ENCODE measurements at regions not wholly inside any gene's neighbourhood (a gene's known extent, or its start where the extent isn't known, plus 50 kb on each side); places are given as distances from the start of the nearest gene placed in this dataset.

DNA sequence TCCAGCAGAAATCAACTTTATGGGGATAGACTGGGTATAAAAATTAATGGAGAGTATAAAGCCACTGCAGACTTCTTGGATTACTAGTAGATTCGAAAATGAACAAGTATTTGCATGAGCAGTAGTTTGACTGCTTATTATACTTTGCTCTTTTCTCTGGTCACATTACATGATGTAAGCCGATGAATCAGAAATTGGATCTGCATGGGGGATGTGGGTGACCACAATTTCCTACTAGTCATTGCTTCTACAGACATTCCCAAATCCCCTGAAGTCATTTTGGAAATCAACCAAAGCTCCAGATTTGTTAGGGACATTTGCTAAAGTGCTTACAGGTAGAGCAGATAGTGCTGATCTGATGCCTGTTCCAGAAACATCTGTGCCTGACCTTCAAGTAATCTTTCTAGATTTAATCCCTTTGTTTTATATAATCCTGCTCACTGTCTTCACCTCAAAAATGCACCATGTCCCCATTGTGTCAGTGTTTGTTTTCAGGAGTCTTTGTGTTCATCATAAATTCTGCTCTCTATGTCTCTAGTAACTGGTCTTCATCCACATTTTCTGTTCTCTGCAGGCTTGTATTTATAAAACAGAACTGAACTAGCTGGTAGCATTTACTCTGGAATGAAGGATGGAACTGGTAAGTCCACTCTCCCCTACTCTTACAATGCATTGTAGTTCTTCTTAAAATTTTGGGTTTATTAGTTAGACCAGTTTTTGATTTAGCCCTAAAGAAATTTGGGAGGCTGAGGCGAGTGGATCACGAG, 201.5 kb upstream of the CSNK1A1L start:
- Mint-ChIP-seq H3K27ac (no peak overlapping the region), H3K27me3 (no peaks in the 10 kb centered on the region), H3K9me3 (ENCODE audit: low read depth) (no peaks in the 10 kb centered on the region), H3K4me1 (ENCODE audit: low read depth) (no peaks in the 10 kb centered on the region), H3K4me3 (ENCODE audit: low read depth) (no peak overlapping the region), H3K36me3 (ENCODE audit: insufficient read depth) (no peaks in the 10 kb centered on the region)
- TF ChIP-seq, protein P1, sequence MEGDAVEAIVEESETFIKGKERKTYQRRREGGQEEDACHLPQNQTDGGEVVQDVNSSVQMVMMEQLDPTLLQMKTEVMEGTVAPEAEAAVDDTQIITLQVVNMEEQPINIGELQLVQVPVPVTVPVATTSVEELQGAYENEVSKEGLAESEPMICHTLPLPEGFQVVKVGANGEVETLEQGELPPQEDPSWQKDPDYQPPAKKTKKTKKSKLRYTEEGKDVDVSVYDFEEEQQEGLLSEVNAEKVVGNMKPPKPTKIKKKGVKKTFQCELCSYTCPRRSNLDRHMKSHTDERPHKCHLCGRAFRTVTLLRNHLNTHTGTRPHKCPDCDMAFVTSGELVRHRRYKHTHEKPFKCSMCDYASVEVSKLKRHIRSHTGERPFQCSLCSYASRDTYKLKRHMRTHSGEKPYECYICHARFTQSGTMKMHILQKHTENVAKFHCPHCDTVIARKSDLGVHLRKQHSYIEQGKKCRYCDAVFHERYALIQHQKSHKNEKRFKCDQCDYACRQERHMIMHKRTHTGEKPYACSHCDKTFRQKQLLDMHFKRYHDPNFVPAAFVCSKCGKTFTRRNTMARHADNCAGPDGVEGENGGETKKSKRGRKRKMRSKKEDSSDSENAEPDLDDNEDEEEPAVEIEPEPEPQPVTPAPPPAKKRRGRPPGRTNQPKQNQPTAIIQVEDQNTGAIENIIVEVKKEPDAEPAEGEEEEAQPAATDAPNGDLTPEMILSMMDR (IDR thresholded peaks at IDR 0.05; ENCODE audit: unreplicated experiment): no peak
- DNase-seq (ENCODE audit: low spot score, unreplicated experiment): no peak

DNA sequence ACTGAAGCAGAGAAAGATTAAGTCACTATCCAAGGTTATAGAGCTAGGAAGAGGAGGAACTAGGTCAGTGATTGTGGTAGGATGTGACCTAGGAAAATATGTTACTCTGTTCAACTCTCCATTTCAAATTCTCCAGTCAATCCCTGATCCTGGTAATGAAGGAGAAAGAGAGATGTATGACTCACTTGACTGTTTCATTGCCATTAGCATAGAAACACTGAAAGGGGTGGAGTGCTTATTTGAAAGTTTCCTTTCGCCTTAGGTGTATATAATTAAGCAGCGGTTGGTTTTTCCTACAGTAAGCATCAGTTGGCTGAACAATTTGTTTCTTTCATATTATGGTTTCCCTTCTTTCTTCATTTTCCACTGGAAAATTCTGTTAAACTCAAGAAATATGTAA, 198.1 kb upstream of the CSNK1A1L start:
- no peaks in the 10 kb centered on the region for H3K36me3 Mint-ChIP-seq (ENCODE audit: insufficient read depth)

DNA sequence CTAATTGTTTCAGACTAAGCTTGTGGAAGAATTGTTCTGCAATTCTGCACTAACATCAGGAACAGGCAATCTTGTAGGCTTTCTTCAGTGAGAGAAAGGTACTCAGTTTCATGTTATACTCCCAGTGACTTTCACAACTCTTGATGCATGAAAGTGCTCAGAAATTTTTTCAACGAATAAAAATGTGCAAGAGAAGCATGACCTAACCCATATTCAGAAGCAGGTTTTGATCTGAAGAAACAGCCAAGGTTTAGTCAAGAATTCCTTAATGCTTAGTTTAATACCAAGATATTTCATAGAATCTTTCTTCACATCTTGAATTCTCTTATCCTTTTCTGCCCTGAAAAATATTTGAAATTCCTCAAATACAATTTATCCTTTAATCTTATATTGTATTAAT, 197.2 kb upstream of the CSNK1A1L start:
- H3K9me3 Mint-ChIP-seq (ENCODE audit: low read depth): no peaks in the 10 kb centered on the region
- H3K36me3 Mint-ChIP-seq (ENCODE audit: insufficient read depth): no peaks in the 10 kb centered on the region
- H3K27me3 Mint-ChIP-seq: no peaks in the 10 kb centered on the region
- H3K4me3 Mint-ChIP-seq (ENCODE audit: low read depth): no peak overlapping the region
- H3K4me1 Mint-ChIP-seq (ENCODE audit: low read depth): no peaks in the 10 kb centered on the region
- H3K27ac Mint-ChIP-seq: no peak overlapping the region
- no peak for DNase-seq (ENCODE audit: low spot score, unreplicated experiment)
- TF ChIP-seq, protein P1 (IDR thresholded peaks at IDR 0.05; ENCODE audit: unreplicated experiment): no peak

More for the DNA sequence above, 198.1 kb upstream of the CSNK1A1L start:
- no peaks in the 10 kb centered on the region for H3K4me1 Mint-ChIP-seq (ENCODE audit: low read depth)
- H3K9me3 Mint-ChIP-seq (ENCODE audit: low read depth): no peaks in the 10 kb centered on the region
- H3K27me3 Mint-ChIP-seq: no peaks in the 10 kb centered on the region
- no peak overlapping the region for H3K27ac Mint-ChIP-seq
- H3K4me3 Mint-ChIP-seq (ENCODE audit: low read depth): no peak overlapping the region
- TF ChIP-seq, protein P1 (IDR thresholded peaks at IDR 0.05; ENCODE audit: unreplicated experiment): no peak
- DNase-seq (ENCODE audit: low spot score, unreplicated experiment): no peak

DNA sequence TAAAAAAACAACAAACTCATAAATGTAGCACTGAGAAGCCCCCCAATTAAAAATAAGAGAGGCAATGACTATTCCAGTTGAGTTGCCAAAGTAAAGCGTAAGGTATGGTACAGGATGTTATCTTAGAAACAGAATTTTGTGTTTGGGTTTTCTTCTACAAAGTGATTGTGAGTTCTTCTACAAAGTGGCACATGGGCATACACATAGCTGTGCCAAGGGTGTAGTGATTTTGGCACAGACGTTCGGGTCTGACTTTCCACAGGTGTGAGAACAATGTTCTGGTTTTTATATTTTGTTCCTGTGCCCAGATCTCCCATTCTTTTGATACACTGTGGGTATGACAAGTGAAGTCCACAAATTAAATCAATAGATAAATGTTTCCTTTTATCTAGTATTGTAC, 190.1 kb upstream of the CSNK1A1L start:
- TF ChIP-seq, protein P1 (IDR thresholded peaks at IDR 0.05; ENCODE audit: unreplicated experiment): no peak
- Mint-ChIP-seq H3K9me3 (ENCODE audit: low read depth) (no peaks in the 10 kb centered on the region), H3K4me1 (ENCODE audit: low read depth) (no peaks in the 10 kb centered on the region), H3K27me3 (no peaks in the 10 kb centered on the region), H3K27ac (no peak overlapping the region), H3K36me3 (ENCODE audit: insufficient read depth) (no peaks in the 10 kb centered on the region), H3K4me3 (ENCODE audit: low read depth) (no peak overlapping the region)
- DNase-seq (ENCODE audit: low spot score, unreplicated experiment): no peak

DNA sequence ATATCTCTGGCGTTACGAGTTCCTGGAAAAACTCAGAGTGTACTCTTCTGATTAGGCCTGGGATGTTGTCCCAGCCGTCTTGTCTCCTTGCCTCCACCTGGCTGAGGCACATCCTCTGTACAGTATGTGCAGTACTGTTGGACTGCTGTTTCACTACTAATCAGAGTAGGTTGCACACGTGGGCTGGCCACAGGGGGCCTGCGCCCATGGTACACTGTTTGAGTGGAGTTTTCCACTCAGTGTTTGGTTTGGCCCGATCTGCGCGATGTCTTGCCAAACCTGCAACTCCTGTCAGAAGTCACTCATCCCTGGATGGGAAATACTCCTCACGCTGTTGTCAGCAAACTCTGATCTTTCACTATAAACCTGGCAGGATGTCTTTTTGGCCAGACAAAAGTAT, 189.6 kb upstream of the CSNK1A1L start:
- Mint-ChIP-seq H3K27ac (no peak overlapping the region), H3K4me3 (ENCODE audit: low read depth) (no peak overlapping the region), H3K4me1 (ENCODE audit: low read depth) (no peaks in the 10 kb centered on the region), H3K9me3 (ENCODE audit: low read depth) (no peaks in the 10 kb centered on the region), H3K27me3 (no peaks in the 10 kb centered on the region), H3K36me3 (ENCODE audit: insufficient read depth) (no peaks in the 10 kb centered on the region)
- DNase-seq (ENCODE audit: low spot score, unreplicated experiment): no peak
- TF ChIP-seq, protein P1 (IDR thresholded peaks at IDR 0.05; ENCODE audit: unreplicated experiment): no peak
